AG09319 (cell line): ENCODE measurements at regions not wholly inside any gene's neighbourhood (a gene's known extent, or its start where the extent isn't known, plus 50 kb on each side); places are given as distances from the start of the nearest gene placed in this dataset.
"Not testable (repeated sequence)": the region's sequence is repeated elsewhere in the genome, so short reads cannot be mapped to it uniquely, and the experiment has no call there.

Source experiments
- DNase-seq: peaks from one replicate; pipeline ENCODE4 v3.0.0-alpha.2; 2010; ENCODE audit warnings: low read depth; ENCODE audit errors: extremely low read depth
- CTCF ChIP-seq: IDR thresholded peaks from 2 replicates; pipeline ENCODE4 v1.5.1; 2011; ENCODE audit warnings: low read depth, mild to moderate bottlenecking, inconsistent platforms, low read length, moderate library complexity

DNA sequence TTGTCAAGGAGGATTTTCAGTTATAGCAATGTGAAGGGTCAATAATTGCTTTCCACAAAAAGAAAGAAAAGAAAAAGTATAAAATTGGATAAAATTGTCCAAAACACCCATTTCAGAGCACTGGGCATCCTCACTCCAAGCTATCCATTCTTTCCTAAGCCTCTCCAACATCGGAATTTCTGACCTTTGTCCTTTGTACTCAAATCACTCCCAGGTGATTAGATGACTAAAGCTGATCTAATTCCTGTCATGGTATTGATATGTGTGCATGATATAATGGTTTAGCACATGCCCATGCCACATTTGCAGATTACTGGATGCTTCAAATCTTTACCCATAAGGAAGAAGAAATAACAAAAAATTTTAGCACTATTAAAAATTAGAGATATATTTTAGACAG is 152.3 kb downstream of the CENPC start:
- no peak for DNase-seq
- TF ChIP-seq CTCF = no peak

DNA sequence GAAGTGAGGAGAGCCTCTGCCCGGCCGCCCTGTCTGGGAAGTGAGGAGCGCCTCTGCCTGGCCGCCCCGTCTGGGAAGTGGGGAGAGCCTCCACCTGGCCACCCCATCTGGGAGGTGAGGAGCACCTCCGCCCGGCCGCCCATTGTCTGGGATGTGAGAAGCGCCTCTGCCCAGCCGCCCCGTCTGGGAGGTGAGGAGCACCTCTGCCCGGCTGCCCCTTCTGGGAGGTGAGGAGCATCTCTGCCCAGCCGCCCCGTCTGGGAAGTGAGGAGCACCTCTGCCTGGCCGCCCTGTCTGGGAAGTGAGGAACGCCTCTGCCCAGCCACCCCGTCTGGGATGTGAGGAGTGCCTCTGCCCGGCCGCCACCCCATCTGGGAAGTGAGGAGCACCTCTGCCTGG is 163.9 kb downstream of the CENPC start:
- DNase-seq = not testable (repeated sequence)

DNA sequence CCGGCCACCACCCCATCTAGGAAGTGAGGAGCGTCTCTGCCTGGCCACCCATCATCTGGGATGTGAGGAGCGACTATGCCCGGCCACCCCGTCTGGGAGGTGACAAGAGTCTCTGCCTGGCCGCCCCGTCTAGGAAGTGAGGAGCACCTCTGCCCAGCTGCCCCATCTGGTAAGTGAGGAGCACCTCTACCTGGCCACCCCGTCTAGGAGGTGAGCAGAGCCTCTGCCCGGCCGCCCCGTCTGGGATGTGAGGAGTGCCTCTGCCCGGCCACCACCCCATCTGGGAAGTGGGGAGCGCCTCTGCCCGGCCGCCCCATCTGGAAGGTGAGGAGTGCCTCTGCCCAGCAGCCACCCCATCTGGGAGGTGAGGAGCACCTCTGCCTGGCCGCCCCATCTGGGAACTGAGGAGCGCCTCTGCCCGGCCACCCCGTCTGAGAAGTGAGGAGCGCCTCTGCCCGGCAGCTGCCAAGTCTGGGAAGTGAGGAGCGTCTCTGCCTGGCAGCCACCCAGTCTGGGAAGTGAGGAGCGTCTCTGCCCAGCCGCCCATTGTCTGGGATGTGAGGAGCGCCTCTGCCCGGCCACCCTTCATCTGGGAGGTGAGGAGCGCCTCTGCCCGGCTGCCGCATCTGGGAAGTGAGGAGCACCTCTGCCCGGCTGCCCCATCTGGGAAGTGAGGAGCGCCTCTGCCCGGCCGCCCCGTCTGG is 164.4 kb downstream of the CENPC start:
- not testable (repeated sequence) for DNase-seq

DNA sequence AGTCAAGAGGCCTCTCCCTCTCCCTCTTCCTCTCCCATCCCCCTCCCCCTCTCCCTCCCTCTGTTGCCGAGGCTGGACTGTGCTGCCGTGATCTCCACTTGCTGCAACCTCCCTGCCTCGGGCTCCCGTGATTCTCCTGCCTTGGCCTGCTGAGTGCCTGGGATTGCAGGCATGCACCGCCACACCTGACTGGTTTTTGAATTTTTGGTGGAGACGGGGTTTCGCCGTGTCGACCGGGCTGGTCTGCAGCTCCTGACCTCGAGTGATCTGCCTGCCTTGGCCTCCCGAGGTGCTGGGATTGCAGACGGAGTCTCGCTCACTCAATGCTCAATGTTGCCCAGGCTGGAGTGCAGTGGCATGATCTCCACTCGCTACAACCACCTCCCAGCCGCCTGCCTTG is 165.1 kb downstream of the CENPC start:
- no peak for TF ChIP-seq CTCF
- no peak for DNase-seq

DNA sequence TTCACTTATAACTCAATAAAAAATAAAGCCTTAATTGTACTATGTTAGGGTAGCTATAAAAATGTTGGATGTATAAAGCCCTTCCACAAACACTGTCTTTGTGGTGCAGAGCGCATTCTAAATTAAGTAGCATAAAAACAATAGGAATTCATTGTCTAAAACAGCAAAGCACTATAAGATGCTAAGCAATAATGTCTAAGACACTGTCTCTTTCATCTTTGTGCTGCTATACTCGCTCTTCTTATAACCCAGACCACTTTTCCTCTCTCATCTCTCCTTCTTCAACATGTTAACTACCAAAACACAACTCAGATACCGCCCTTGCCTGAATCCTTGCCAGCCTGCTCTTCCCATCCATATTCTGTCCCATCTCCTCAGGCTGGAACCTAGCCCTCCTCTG is 170.0 kb downstream of the CENPC start:
- DNase-seq = no peak
- no peak for TF ChIP-seq CTCF

GRCh38 chr4:67371615-67372014 is 173.7 kb downstream of the CENPC start:
- no peak for TF ChIP-seq CTCF
- no peak for DNase-seq

DNA sequence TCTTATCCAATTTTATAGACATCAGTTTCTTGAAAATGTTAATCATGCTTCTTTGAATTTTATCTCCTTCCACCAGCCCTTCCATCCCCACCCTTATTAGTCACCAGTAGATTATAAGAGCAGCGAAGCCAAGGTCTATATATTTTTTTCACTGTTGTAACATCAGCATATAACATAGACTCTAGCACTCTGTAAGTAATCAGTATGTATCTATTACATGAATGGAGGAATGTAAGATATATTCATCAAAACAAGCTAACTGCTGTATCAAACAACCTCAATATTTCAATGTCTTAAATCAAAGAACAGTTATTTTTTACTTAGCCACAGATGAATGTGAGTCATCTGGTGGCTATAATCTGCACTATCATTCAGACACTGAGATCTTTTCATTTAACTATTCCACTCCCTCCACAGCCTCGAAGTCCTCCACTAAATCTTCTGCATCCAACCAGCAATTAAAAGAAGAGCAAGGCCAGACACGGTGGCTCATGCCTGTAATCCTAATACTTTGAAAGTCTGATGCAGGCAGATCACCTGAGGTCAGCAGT is 178.9 kb downstream of the CENPC start:
- TF ChIP-seq CTCF = no peak
- DNase-seq = no peak

DNA sequence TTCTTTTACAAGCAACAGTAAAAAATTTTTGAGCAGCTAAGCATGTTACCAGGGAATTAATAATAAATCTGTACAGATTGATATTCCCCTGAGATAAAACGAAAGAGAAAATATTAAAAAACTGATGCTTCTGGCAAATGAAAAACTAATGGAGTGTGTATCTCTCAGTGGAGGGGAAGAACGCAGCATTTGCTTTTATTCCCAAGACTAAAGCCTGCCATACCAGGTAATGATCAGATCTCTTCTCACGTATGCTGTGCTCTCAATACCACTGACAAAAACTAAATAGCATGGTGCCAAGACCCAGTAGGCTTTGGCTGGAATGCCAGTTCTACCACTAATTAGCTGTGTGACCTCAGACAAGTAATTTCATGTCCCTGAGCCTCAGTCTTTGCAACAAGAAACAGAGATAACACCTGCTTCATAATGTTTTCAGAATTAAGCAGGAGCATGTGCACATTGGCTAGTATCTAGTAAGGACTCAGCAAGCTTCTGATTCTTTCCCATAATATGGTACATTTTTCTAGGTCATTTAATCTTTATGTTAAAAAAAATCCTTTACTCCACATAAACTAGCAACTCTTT is 179.6 kb downstream of the CENPC start:
- no peak for TF ChIP-seq CTCF
- no peak for DNase-seq
